Neuron (in vitro differentiated cells): ENCODE measurements at regions not wholly inside any gene's neighbourhood (a gene's known extent, or its start where the extent isn't known, plus 50 kb on each side); places are given as distances from the start of the nearest gene placed in this dataset.

Source experiments
- H2AFZ ChIP-seq: one replicate; pipeline ENCODE4 v1.6.1; 2013; ENCODE audit warnings: low read depth, mild to moderate bottlenecking, inconsistent platforms, low read length, moderate library complexity
- H3K27me3 ChIP-seq: one replicate; pipeline ENCODE4 v1.6.1; 2013; ENCODE audit warnings: low read length; ENCODE audit not compliant: insufficient read depth
- H3K36me3 ChIP-seq: one replicate; pipeline ENCODE4 v1.6.1; 2013; ENCODE audit warnings: low read length; ENCODE audit not compliant: insufficient read depth
- H3K4me1 ChIP-seq: one replicate; pipeline ENCODE4 v1.6.1; 2013; ENCODE audit warnings: low read length; ENCODE audit not compliant: insufficient read depth
- H3K4me3 ChIP-seq: 2 replicates; pipeline ENCODE4 v1.5.1; 2013; ENCODE audit warnings: mild to moderate bottlenecking, low read length, moderate library complexity
- H3K9me3 ChIP-seq: one replicate; pipeline ENCODE4 v1.6.1; 2013; ENCODE audit warnings: low read length

DNA sequence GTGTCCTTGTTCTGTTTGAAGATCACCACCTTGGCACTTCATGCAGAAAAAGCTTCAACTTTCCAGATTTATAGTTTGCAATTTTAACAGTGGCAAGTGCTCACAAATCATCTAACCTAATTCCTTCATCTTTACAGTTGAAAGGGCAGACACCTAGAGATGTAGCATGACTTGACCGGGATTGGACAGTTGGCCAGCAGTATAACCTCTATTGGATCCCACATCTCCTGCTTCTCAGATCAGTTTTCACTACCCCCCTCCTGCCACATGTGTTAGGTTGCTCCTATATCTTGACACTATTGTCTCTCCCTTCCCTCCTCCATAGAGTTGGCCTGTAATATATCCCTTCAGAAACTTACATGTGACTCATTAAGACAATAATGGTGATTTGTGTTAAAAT lies 206.0 kb upstream of the SEMA6D start:
- Histone ChIP-seq H3K27me3 (no peaks in the 10 kb centered on the region), H2AFZ (no peak overlapping the region), H3K9me3 (no peaks in the 10 kb centered on the region), H3K4me3 (no peak overlapping the region), H3K36me3 (no peaks in the 10 kb centered on the region), H3K4me1 (no peaks in the 10 kb centered on the region)

DNA sequence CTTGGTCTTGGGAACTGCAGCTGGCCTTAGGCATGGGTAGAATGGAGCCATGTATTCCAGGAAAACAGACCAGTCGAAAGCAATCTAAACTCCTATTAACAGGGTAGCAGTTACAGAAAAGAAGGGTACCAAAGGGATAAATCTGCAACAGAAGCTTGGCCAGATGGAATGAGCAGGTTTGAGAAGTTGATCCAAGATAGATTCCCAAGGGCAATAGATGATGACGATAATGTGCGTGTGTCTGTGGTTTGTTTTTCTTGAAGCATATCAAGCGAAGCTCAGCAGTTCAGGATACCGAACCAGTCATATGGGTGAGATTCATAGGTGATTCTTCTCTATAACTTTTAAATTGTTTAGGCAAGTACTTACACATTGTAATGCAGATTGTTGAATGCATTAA lies 203.8 kb upstream of the SEMA6D start:
- Histone ChIP-seq H3K4me3 (no peak overlapping the region), H2AFZ (no peak overlapping the region), H3K27me3 (no peaks in the 10 kb centered on the region), H3K36me3 (no peaks in the 10 kb centered on the region), H3K9me3 (no peaks in the 10 kb centered on the region), H3K4me1 (no peaks in the 10 kb centered on the region)

DNA sequence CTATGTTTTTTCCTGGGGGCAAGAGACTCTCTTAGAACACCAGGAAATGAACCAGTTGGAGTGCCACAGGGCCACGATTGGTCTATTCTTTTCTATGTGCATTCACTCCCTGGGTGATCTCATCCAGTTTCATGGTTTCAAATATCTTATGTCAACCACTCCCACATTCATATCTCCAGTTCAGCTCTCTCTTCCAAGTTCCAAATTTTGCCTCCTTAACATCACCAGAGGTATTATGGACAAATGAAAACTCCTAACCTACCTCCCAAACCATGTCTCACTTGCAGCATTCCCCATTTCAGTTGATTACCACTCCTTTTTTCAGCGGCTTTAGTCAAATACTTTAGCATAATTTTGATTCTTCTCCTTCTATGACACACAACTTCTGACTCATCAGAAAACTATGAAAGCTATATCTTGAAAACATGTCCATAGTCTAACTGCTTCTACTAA lies 203.1 kb upstream of the SEMA6D start:
- Histone ChIP-seq H3K27me3 (no peaks in the 10 kb centered on the region), H3K4me3 (no peak overlapping the region), H3K9me3 (no peaks in the 10 kb centered on the region), H2AFZ (no peak overlapping the region), H3K4me1 (no peaks in the 10 kb centered on the region), H3K36me3 (no peaks in the 10 kb centered on the region)

DNA sequence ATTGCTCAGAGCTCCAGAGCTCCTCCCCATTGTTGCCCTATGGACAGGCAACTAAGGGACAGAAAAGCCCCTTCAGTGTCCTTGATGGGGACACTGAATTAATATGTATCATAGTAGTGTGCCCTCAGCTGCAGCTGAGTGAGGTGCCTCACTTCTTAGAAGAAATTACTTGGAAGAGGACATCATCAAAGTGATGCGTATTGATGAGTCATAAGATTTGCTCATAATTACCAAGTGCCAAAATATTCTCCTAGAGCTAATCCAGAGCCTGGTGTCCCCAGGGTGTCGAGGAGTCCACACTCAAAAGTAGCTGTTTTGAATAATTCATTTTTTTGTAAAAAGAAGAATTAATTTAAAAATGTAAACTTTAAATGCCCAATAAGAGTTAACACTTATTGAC lies 200.7 kb upstream of the SEMA6D start:
- H3K4me1 ChIP-seq, result no peaks in the 10 kb centered on the region
- no peak overlapping the region for H3K4me3 ChIP-seq
- no peaks in the 10 kb centered on the region for H3K9me3 ChIP-seq
- no peaks in the 10 kb centered on the region for H3K27me3 ChIP-seq
- no peaks in the 10 kb centered on the region for H3K36me3 ChIP-seq
- no peak overlapping the region for H2AFZ ChIP-seq

DNA sequence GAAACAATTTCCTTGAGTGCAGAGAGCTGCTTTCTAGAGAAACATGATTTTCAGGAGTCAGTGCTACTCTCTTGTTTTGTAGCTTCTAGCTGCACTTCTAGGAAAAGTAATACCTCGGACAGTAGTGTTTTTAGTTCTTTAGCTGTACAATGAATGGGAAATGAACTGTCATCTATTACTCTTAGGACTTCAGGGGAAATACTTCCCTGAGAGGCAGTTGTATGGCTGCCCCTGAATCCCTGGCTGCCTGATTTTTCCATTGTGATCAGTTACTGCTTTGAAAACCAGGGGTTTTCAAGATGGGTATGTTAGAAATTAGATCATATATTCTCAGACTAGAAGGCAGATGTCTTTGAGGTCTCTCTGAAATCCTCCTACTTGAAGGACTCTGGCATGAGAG lies 200.3 kb upstream of the SEMA6D start:
- Histone ChIP-seq H3K27me3 (no peaks in the 10 kb centered on the region), H3K4me3 (no peak overlapping the region), H3K4me1 (no peaks in the 10 kb centered on the region), H2AFZ (no peak overlapping the region), H3K36me3 (no peaks in the 10 kb centered on the region), H3K9me3 (no peaks in the 10 kb centered on the region)

DNA sequence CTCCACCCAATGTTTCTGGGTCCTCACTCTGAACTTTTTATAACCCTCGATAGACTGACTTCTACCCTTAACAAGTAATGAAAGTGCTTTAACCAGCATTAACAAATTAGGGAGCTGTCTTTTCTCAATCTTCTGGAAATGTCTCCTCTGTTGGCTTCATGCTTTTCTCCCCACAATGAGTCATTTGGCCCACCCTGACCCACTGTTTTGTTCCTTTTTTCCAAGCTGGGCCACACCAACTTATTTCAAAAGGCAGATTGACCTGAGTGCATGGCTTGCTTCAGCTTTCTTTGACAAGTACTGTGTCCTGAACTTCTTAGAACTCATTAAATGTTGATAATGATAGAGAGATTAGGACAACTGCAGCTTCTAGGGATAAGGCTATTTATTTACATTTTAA lies 199.6 kb upstream of the SEMA6D start:
- Histone ChIP-seq H3K36me3 (no peaks in the 10 kb centered on the region), H3K27me3 (no peaks in the 10 kb centered on the region), H2AFZ (no peak overlapping the region), H3K9me3 (no peaks in the 10 kb centered on the region), H3K4me1 (no peaks in the 10 kb centered on the region), H3K4me3 (no peak overlapping the region)

DNA sequence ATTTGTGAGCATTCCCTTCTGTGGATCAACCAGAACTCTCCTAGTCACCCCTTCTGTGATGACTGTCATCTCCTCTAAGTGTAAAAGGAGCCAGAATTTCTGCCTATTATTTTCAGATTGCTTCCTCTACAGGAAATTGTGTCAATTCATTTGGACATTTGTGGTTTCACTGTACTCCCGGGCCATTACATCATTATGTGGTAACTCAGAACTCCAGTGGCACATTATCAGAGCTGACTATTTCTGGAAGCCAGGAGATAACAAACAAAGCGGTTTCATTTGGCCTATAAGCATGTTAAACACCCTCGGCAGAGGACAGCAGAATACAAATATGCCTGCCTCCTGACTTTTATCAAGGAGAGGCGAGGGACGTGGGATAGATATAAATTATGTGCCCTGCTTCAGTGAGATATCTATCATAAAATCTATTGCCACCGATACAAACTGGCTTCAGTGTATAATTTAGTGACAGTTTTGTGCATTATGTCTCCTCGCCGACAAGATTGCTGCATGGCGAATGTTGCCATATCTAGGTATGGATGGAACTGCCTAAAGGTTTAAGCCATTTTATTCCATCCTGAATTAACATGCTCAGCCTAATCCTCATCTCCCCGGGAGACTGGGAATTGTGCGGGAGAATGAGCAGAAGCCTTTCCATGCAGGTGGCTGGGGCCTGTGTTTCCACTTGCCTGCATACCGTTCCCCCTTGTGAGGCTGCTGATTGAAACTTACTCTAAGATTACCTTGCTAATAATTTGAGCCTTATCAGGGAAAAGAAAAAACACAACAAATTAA lies 193.4 kb upstream of the SEMA6D start:
- no peaks in the 10 kb centered on the region for H3K36me3 ChIP-seq
- H3K27me3 ChIP-seq, result no peaks in the 10 kb centered on the region
- no peak overlapping the region for H2AFZ ChIP-seq
- H3K4me1 ChIP-seq, result no peaks in the 10 kb centered on the region
- H3K9me3 ChIP-seq, result no peaks in the 10 kb centered on the region
- H3K4me3 ChIP-seq, result no peak overlapping the region

DNA sequence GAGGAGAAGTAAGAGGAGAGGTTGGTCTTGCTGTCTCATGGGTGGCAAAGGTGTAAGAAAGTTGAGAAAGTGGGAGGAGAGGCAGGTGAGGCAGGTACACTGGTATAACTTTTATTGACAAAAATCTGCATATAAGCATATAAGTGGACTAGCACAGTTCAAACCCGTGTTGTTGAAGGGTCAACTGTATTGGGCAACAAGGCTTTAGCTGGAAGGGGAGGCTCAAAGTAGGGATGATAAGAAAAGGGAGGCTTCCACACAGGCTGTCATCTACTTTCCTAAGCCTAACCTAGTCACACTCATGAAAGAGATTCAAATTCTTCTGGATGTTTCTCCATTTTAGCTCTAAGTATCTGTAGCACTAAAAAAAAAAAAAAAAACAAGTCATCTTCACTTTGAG lies 188.1 kb upstream of the SEMA6D start:
- Histone ChIP-seq H3K27me3 (no peaks in the 10 kb centered on the region), H3K4me1 (no peaks in the 10 kb centered on the region), H3K36me3 (no peaks in the 10 kb centered on the region), H3K9me3 (no peaks in the 10 kb centered on the region), H3K4me3 (no peak overlapping the region), H2AFZ (no peak overlapping the region)

DNA sequence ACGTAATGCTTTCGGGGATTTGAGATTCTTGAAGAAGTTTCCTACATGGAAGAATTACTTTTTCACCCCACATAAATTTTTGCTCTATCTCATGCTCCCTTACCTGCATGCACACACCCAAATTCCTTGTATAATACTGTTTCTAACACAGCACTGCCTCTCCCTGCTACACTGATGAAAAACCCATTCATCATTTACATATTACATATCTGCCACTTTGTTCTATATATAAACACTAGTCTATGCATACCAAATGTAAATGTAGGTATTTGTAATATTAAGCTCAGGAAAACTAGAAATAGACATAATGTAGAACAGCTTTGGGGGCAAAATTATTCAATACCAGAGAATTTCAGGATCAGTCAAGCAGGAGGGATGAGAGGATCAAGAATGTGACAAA lies 182.6 kb upstream of the SEMA6D start:
- no peaks in the 10 kb centered on the region for H3K4me1 ChIP-seq
- H3K36me3 ChIP-seq, result no peaks in the 10 kb centered on the region
- H3K4me3 ChIP-seq, result no peak overlapping the region
- H3K9me3 ChIP-seq, result no peaks in the 10 kb centered on the region
- no peaks in the 10 kb centered on the region for H3K27me3 ChIP-seq
- no peak overlapping the region for H2AFZ ChIP-seq

DNA sequence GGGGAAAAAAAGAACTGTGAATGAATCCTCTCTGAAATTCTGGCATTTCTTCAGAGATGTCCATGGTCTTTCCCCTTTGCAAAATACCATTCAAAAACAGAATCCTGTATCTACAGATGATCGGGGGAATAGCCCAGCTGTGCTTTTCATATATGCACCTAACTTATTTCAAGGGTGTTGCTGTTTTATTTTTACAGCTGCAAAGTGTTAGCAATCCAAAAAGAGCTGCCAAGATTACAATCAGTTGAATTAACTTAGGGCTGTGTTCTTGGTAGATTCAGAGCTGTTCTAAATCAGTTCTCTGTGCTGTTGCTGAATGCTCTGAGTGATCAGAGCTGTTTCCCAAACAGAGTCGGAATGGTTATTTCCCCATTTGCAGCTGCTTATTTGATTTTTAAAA lies 175.7 kb upstream of the SEMA6D start:
- no peaks in the 10 kb centered on the region for H3K36me3 ChIP-seq
- no peak overlapping the region for H3K4me3 ChIP-seq
- H2AFZ ChIP-seq, result no peak overlapping the region
- H3K4me1 ChIP-seq, result no peaks in the 10 kb centered on the region
- no peaks in the 10 kb centered on the region for H3K27me3 ChIP-seq
- H3K9me3 ChIP-seq, result no peaks in the 10 kb centered on the region

DNA sequence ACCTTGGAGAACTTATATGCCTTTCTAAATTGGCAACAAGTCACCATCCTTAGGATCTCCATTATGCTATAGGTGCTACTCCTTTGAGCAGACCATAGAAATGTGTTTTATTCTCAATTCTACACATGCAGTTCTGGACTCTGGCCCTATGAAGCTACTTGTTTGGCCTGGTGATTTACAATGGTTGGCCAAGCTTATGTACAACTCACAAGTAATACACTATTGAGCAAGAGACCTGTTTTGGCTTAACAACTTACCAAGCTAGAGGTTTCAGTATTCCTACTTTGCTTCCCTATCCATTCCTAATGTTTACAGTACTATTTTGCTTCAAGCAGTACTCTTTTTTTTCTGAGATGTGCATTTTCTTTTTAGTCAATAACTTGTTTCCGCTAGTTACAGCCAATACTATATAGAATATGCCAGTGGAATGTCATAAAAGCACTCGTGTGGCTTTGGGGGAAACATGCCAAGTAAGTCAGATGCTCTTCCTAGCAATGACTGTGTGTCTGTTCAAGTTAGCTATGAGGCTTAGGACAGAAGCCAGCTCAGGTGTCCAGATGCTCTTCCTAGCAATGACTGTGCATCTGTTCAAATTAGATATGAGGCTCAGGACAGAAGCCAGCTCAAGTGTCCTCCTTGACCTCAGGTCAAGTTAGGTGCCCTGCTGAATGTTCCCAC lies 174.9 kb upstream of the SEMA6D start:
- no peaks in the 10 kb centered on the region for H3K36me3 ChIP-seq
- no peak overlapping the region for H2AFZ ChIP-seq
- no peaks in the 10 kb centered on the region for H3K27me3 ChIP-seq
- H3K4me1 ChIP-seq, result no peaks in the 10 kb centered on the region
- H3K4me3 ChIP-seq, result no peak overlapping the region
- H3K9me3 ChIP-seq, result no peaks in the 10 kb centered on the region

DNA sequence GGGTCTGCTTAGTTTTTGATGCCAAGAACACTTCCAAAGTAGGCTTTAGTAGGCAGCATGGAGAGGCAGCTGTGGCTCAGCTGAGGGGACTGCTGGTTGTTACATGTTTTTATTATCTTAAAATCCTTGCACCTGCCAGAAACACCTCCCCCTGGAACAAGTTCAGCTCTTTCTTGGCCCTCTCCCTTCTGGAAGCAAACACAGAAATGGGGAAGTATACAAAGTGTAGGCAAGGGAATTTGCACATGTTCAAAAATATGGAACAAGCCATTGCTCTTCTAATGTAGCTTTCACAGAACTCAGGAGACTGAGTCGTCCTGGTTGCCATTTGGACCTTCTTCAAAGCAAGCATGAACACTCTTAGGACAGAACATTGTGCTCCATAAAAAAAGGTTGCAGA lies 169.1 kb upstream of the SEMA6D start:
- H3K27me3 ChIP-seq, result no peaks in the 10 kb centered on the region
- H3K9me3 ChIP-seq, result no peaks in the 10 kb centered on the region
- H3K4me1 ChIP-seq, result no peaks in the 10 kb centered on the region
- H3K36me3 ChIP-seq, result no peaks in the 10 kb centered on the region
- no peak overlapping the region for H3K4me3 ChIP-seq
- H2AFZ ChIP-seq, result no peak overlapping the region

DNA sequence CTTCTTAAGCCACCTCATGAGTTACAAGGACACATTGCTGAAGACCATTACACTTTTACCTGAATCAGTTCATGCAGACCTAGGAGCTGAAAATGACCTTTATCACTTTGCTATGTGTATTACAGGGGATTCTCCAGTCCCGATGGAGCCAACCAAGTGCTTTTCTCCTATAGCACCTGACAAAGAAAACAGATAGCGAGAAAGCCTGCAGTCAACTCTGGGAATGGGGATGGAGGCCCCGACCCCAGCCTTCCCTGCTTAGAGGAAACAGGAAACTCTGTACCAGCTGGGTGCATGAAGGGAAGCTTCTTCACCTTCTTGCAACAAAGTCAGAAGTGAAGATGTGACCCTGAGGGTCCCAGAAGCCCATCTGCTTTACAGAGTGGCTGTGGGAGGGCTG lies 168.3 kb upstream of the SEMA6D start:
- Histone ChIP-seq H3K27me3 (no peaks in the 10 kb centered on the region), H3K4me3 (no peak overlapping the region), H3K9me3 (no peaks in the 10 kb centered on the region), H3K4me1 (no peaks in the 10 kb centered on the region), H2AFZ (no peak overlapping the region), H3K36me3 (no peaks in the 10 kb centered on the region)

DNA sequence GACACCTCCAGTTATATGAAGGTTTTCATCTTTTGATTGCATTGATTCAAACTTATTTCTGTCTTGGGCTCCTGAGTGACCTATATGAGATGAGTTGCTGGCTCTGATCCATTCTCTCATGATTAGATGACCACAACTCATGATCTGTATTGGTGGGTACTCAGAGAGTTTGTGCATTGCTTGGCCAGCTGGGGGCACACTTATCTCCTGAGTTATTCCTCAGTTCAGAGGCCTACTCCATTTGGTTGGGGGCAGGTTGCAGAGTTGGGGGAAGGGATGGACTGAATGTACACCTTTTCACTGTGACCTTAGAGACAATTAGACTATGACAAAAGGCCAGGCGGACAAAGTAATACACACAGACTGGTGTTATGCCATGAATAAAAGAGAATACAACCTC lies 166.2 kb upstream of the SEMA6D start:
- Histone ChIP-seq H3K4me1 (no peaks in the 10 kb centered on the region), H3K4me3 (no peak overlapping the region), H2AFZ (no peak overlapping the region), H3K27me3 (no peaks in the 10 kb centered on the region), H3K9me3 (no peaks in the 10 kb centered on the region), H3K36me3 (no peaks in the 10 kb centered on the region)
